ENCODE measurements at regions not wholly inside any gene's neighbourhood (a gene's known extent, or its start where the extent isn't known, plus 50 kb on each side); places are given as distances from the start of the nearest gene placed in this dataset.

GRCh38 chr1:157364612-157365011 is 187.7 kb downstream of the FCRL5 start:
- TF ChIP-seq CTCF (IDR thresholded peaks at IDR 0.05 in 4 of 5, conservative IDR thresholded peaks at IDR 0.05 in 1 of 5), result no peak
- no peak for TF ChIP-seq POLR2A (IDR thresholded peaks at IDR 0.05)

All from gastrocnemius medialis (tissue), 4 donors.